Endothelial cell of umbilical vein (primary cell): ENCODE measurements at regions not wholly inside any gene's neighbourhood (a gene's known extent, or its start where the extent isn't known, plus 50 kb on each side); places are given as distances from the start of the nearest gene placed in this dataset.

Experiments used
- CTCF ChIP-seq, 2 donors: IDR thresholded peaks; 1 replicate in 1 of 2; 2 replicates in 1 of 2; pipeline ENCODE4 v1.5.1; 2011; ENCODE audit warnings: low read length in 2 of 2, mild to moderate bottlenecking in 2 of 2, moderate library complexity in 2 of 2, control low read depth in 1 of 2, inconsistent platforms in 1 of 2, low read depth in 1 of 2; ENCODE audit not compliant: insufficient read depth in 1 of 2; ENCODE audit errors: extremely low read depth in 1 of 2
- JUN ChIP-seq: IDR thresholded peaks from 2 replicates; pipeline ENCODE4 v1.6.1; 2011; ENCODE audit warnings: borderline replicate concordance, low read depth; ENCODE audit not compliant: insufficient read length, insufficient read depth
- POLR2A ChIP-seq: IDR thresholded peaks from 2 replicates; pipeline ENCODE4 v1.6.1; 2012; ENCODE audit warnings: low read depth, mild to moderate bottlenecking, control low read depth, low read length

DNA sequence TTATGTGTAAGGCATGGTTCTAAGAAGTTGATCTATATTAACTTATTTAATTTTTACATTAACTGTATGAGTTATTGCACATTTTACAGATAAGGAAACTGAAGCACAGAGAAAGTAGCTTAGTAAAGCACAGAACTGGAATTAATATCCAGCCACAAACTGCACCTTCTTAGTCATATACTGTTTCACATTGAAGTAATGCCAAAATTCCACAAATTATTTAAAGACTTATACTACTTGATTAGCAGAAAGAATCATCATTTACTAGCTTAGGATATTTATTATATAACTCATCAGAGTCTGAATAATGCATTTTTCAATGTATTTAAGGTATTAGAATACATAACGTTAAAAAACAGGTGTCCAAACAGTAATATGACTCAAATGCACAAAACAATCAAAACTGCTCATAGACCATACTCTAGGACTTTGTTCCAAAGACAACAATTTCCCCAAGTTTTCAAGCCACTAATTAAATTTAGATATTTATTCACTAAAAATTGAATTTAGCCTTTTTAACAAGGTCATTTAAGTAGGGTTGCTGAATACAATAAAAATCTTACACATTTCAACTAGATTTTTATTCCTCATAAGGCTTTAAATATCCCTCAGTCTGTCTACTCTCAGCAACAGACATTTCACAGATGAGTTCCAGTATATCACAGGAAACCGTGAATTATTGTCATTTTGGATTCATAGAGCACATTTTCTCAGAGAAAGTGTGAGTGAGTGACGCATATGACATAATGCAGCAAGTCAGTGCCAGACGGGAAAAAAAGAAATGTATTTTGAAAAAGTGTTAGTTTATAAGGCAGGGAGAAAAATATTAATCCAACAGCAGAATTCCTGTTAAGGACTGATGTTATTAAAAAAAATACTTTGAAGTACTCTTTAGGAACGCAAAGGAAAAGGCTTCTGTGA, 782.5 kb downstream of the TMTC2 start:
- TF ChIP-seq POLR2A = no peak
- TF ChIP-seq CTCF (IDR thresholded peaks at IDR 0.05; ENCODE audit: extremely low read depth in 1 of 2, insufficient read depth in 1 of 2, low read depth in 1 of 2, low read length in 2 of 2) = no peak
- TF ChIP-seq JUN = no peak
